SK-N-SH (cell line): ENCODE measurements at regions not wholly inside any gene's neighbourhood (a gene's known extent, or its start where the extent isn't known, plus 50 kb on each side); places are given as distances from the start of the nearest gene placed in this dataset.

Experiments
- CTCF ChIA-PET: fragments of 300-600, 350-600 bp; formaldehyde crosslinking; extraction: SDS; loops from one replicate; lab custom pipeline; 2021; lab: Yijun Ruan, JAX
- POLR2A ChIA-PET: fragments of 350-600 bp; sonication (Branson Sonifier 250); formaldehyde crosslinking; extraction: SDS; loops from one replicate; lab custom pipeline; 2020; ENCODE audit warnings: antibody characterized with exemption, inconsistent platforms; lab: Yijun Ruan, JAX
- DNase-seq: peaks from one replicate; pipeline ENCODE4 v3.0.0; 2012
- H2AFZ ChIP-seq: fragments of 200-600 bp; sonication (generic); 2 replicates; pipeline ENCODE4 v1.8.1; 2016; ENCODE audit warnings: antibody characterized with exemption, mild to moderate bottlenecking, low read depth
- H3F3A ChIP-seq: fragments of 200-600 bp; sonication (generic); replicated peaks from 2 replicates; pipeline ENCODE3; 2016; ENCODE audit warnings: antibody characterized with exemption, mild to moderate bottlenecking; ENCODE audit not compliant: insufficient read depth
- H3K27ac ChIP-seq, 2 experiments: fragments of 200-500 bp in 1 of 2; fragments of 200-600 bp in 1 of 2; sonication (Bioruptor generic) in 1 of 2; sonication (generic), shearing (Covaris generic) in 1 of 2; 2 replicates each; pipeline versions ENCODE4 v1.5.1 to v1.6.1; 2014 to 2016; ENCODE audit warnings: low read depth in 2 of 2, inconsistent platforms in 1 of 2, low read length in 1 of 2, mild to moderate bottlenecking in 1 of 2, mixed read lengths in 1 of 2
- H3K27me3 ChIP-seq: fragments of 200-600 bp; sonication (generic), shearing (Covaris generic); 2 replicates; pipeline ENCODE4 v1.6.1; 2016; ENCODE audit warnings: mixed run types; ENCODE audit not compliant: insufficient read depth
- H3K36me3 ChIP-seq, 2 experiments: fragments of 200-500 bp in 1 of 2; fragments of 200-600 bp in 1 of 2; sonication (Bioruptor generic) in 1 of 2; sonication (generic) in 1 of 2; replicated peaks in 1 of 2; 2 replicates each; pipeline versions ENCODE3 to v1.5.1; 2014 to 2016; ENCODE audit warnings: low read length in 1 of 2, mild to moderate bottlenecking in 1 of 2; ENCODE audit not compliant: insufficient read depth in 2 of 2, control insufficient read depth in 1 of 2
- H3K4me1 ChIP-seq, 2 experiments: fragments of 200-500 bp in 1 of 2; fragments of 200-600 bp in 1 of 2; sonication (Bioruptor generic) in 1 of 2; sonication (generic), shearing (Covaris generic) in 1 of 2; 2 replicates each; pipeline versions ENCODE4 v1.5.1 to v1.6.1; 2014 to 2016; ENCODE audit warnings: low read depth in 1 of 2, low read length in 1 of 2, mixed run types in 1 of 2; ENCODE audit not compliant: insufficient read depth in 2 of 2, control insufficient read depth in 1 of 2
- H3K4me2 ChIP-seq: fragments of 200-600 bp; sonication (generic), shearing (Covaris generic); 2 replicates; pipeline ENCODE4 v1.6.1; 2017; ENCODE audit warnings: mixed run types
- H3K4me3 ChIP-seq, 2 experiments: fragments of 200-500 bp in 1 of 2; fragments of 200-600 bp in 1 of 2; sonication (Bioruptor generic) in 1 of 2; sonication (generic), shearing (Covaris generic) in 1 of 2; 2 replicates each; pipeline versions ENCODE4 v1.5.1 to v1.8.1; 2014 to 2016; ENCODE audit warnings: low read depth in 2 of 2, inconsistent platforms in 1 of 2, low read length in 1 of 2, mild to moderate bottlenecking in 1 of 2, mixed read lengths in 1 of 2, moderate library complexity in 1 of 2
- H3K79me2 ChIP-seq: fragments of 200-600 bp; sonication (generic); 2 replicates; pipeline ENCODE4 v1.8.1; 2017; ENCODE audit warnings: mild to moderate bottlenecking; ENCODE audit not compliant: insufficient read depth
- H3K9ac ChIP-seq: fragments of 200-600 bp; sonication (generic); 2 replicates; pipeline ENCODE4 v1.6.1; 2017; ENCODE audit warnings: mixed run types
- H3K9me2 ChIP-seq: fragments of 200-600 bp; sonication (generic); 2 replicates; pipeline ENCODE4 v1.6.1; 2017; ENCODE audit warnings: mixed run types
- H3K9me3 ChIP-seq: fragments of 200-600 bp; sonication (generic); 2 replicates; pipeline ENCODE4 v1.6.1; 2017; ENCODE audit warnings: mixed run types, mild to moderate bottlenecking, moderate library complexity
- H4K20me1 ChIP-seq: fragments of 200-600 bp; sonication (generic); 2 replicates; pipeline ENCODE4 v1.6.1; 2017; ENCODE audit warnings: mild to moderate bottlenecking, mixed run types; ENCODE audit not compliant: insufficient read depth
- CHD2 ChIP-seq: fragments of 150-350 bp; IDR thresholded peaks from 2 replicates; pipeline ENCODE4 v1.6.1; 2018; ENCODE audit warnings: low read length; ENCODE audit not compliant: partially characterized antibody
- CTCF ChIP-seq: fragments of 200-600 bp; sonication (generic); IDR thresholded peaks from 2 replicates; pipeline ENCODE4 v1.6.1; 2017; ENCODE audit warnings: antibody characterized with exemption, mild to moderate bottlenecking, moderate library complexity
- ELF1 ChIP-seq: IDR thresholded peaks from 2 replicates; pipeline ENCODE4 v1.4.0; 2012
- EZH2phosphoT487 ChIP-seq: fragments of 200-600 bp; sonication (generic); IDR thresholded peaks from 2 replicates; pipeline ENCODE4 v1.6.1; 2017; ENCODE audit warnings: low read depth, mixed run types, mild to moderate bottlenecking, antibody characterized with exemption, moderate library complexity, borderline replicate concordance
- FOSL2 ChIP-seq: IDR thresholded peaks from 2 replicates; pipeline ENCODE4 v1.4.0; 2012; ENCODE audit warnings: low read depth, mild to moderate bottlenecking, moderate library complexity, borderline replicate concordance
- FOXJ3 ChIP-seq: sonication (generic); formaldehyde crosslinking; IDR thresholded peaks from 2 replicates; pipeline ENCODE4 v1.5.1; 2020; ENCODE audit warnings: mild to moderate bottlenecking, missing genetic modification reagents
- FOXM1 ChIP-seq: IDR thresholded peaks from 2 replicates; pipeline ENCODE4 v1.4.0; 2012; ENCODE audit warnings: low read depth, mild to moderate bottlenecking
- GABPA ChIP-seq: IDR thresholded peaks from 2 replicates; pipeline ENCODE4 v1.4.0; 2012; ENCODE audit warnings: low read depth, mild to moderate bottlenecking
- GATA2 ChIP-seq: sonication (generic); formaldehyde crosslinking; IDR thresholded peaks from 2 replicates; pipeline ENCODE4 v1.5.0; 2020; ENCODE audit warnings: mild to moderate bottlenecking, missing genetic modification reagents
- IRF3 ChIP-seq: fragments of 150-350 bp; IDR thresholded peaks from 2 replicates; pipeline ENCODE4 v1.6.1; 2016; ENCODE audit warnings: mild to moderate bottlenecking, low read depth, low read length
- MAX ChIP-seq: IDR thresholded peaks from 2 replicates; pipeline ENCODE4 v1.4.0; 2012; ENCODE audit warnings: low read depth
- MEF2A ChIP-seq: IDR thresholded peaks from 2 replicates; pipeline ENCODE4 v1.4.0; 2012; ENCODE audit warnings: low read depth, borderline replicate concordance
- PBX3 ChIP-seq: IDR thresholded peaks from 2 replicates; pipeline ENCODE4; 2012
- POLR2AphosphoS5 ChIP-seq: IDR thresholded peaks from 2 replicates; pipeline ENCODE4 v1.6.1; 2012; ENCODE audit warnings: low read depth, low read length
- RFX5 ChIP-seq: IDR thresholded peaks from 2 replicates; pipeline ENCODE4 v1.6.1; 2012; ENCODE audit warnings: mild to moderate bottlenecking, improper control_type of control experiment, low read length
- SIN3A ChIP-seq: IDR thresholded peaks from 2 replicates; pipeline ENCODE4 v1.6.1; 2012; ENCODE audit warnings: low read depth, mild to moderate bottlenecking, low read length, moderate library complexity, borderline replicate concordance
- SMC3 ChIP-seq: IDR thresholded peaks from 2 replicates; pipeline ENCODE4 v1.6.1; 2012; ENCODE audit warnings: low read depth, low read length, improper control_type of control experiment
- TAF1 ChIP-seq: IDR thresholded peaks from 2 replicates; pipeline ENCODE4 v1.6.1; 2012; ENCODE audit warnings: low read depth, mild to moderate bottlenecking, low read length, moderate library complexity, borderline replicate concordance
- ZBTB33 ChIP-seq: IDR thresholded peaks from 2 replicates; pipeline ENCODE4 v1.4.0; 2012; ENCODE audit warnings: low read depth, borderline replicate concordance
- WGBS: methylation state at CpG from one replicate; pipeline ENCODE4 v1.1.6; 2017; ENCODE audit warnings: low lambda C conversion rate; 5-methylcytosine and 5-hydroxymethylcytosine counted together

GRCh38 chrX:122344816-122345215, 839.3 kb upstream of the GRIA3 start:
- H3K9ac ChIP-seq, result no peak overlapping the region

GRCh38 chrX:122363112-122363795, 820.8 kb upstream of the GRIA3 start:
- DNase-seq, result no peak
- H3K27me3 ChIP-seq, result no peaks in the 10 kb centered on the region
- H3K4me2 ChIP-seq, result no peak overlapping the region
- no peaks in the 10 kb centered on the region for H3K36me3 ChIP-seq
- no peaks in the 10 kb centered on the region for H4K20me1 ChIP-seq
- no peaks in the 10 kb centered on the region for H3K4me1 ChIP-seq
- WGBS, result 0% methylated on average over 8 of the region's 9 CpGs
- H3K79me2 ChIP-seq, result no peaks in the 10 kb centered on the region
- no peak overlapping the region for H3K9ac ChIP-seq
- H3K27ac ChIP-seq, result no peak overlapping the region
- ChIA-PET CTCF (interaction anchor here (1.3 kb wide), 1 partner anchor 9 kb away, joined by 3 read pairs; no protein-coding TSS in a partner anchor), POLR2A (no interaction called here)
- H3K4me3 ChIP-seq, result no peak overlapping the region
- H2AFZ ChIP-seq, result no peak overlapping the region
- no peaks in the 10 kb centered on the region for H3K9me3 ChIP-seq
- H3K9me2 ChIP-seq, result no peaks in the 10 kb centered on the region
- no peaks in the 10 kb centered on the region for H3F3A ChIP-seq
- TF ChIP-seq CHD2, result no peak
- no peak for TF ChIP-seq IRF3
- no peak for TF ChIP-seq GABPA
- TF ChIP-seq TAF1, result no peak
- no peak for TF ChIP-seq PBX3
- no peak for TF ChIP-seq ELF1
- no peak for TF ChIP-seq RFX5
- TF ChIP-seq CTCF, result no peak
- no peak for TF ChIP-seq MEF2A
- no peak for TF ChIP-seq FOXJ3
- TF ChIP-seq FOXM1, result no peak
- TF ChIP-seq FOSL2, result no peak
- TF ChIP-seq EZH2phosphoT487, result no peak
- no peak for TF ChIP-seq MAX
- no peak for TF ChIP-seq ZBTB33

More at GRCh38 chrX:122344816-122345215, 839.3 kb upstream of the GRIA3 start:
- no peaks in the 10 kb centered on the region for H4K20me1 ChIP-seq
- H3K9me3 ChIP-seq, result no peaks in the 10 kb centered on the region
- ChIA-PET CTCF (no interaction called here), POLR2A (no interaction called here)
- H3K4me1 ChIP-seq, result no peaks in the 10 kb centered on the region
- H2AFZ ChIP-seq, result no peak overlapping the region
- no peaks in the 10 kb centered on the region for H3K36me3 ChIP-seq
- WGBS, result 16% methylated on average over 3 of the region's 3 CpGs
- H3K4me3 ChIP-seq, result no peak overlapping the region
- H3K79me2 ChIP-seq, result no peaks in the 10 kb centered on the region
- no peak overlapping the region for H3K4me2 ChIP-seq
- TF ChIP-seq FOXM1, result no peak
- no peak for TF ChIP-seq CHD2
- no peak for TF ChIP-seq SIN3A
- no peak for TF ChIP-seq EZH2phosphoT487
- no peak for TF ChIP-seq ELF1
- no peak for TF ChIP-seq SMC3
- no peak for TF ChIP-seq POLR2AphosphoS5
- no peak for TF ChIP-seq GATA2 (CRISPR knock-in tag)
- TF ChIP-seq RFX5, result no peak
- H3F3A ChIP-seq, result no peaks in the 10 kb centered on the region
- DNase-seq, result no peak
- H3K27me3 ChIP-seq, result no peaks in the 10 kb centered on the region
- H3K9me2 ChIP-seq, result no peaks in the 10 kb centered on the region
- no peak overlapping the region for H3K27ac ChIP-seq
